HG02885 (cell line): ENCODE measurements at regions not wholly inside any gene's neighbourhood (a gene's known extent, or its start where the extent isn't known, plus 50 kb on each side); places are given as distances from the start of the nearest gene placed in this dataset.

Source experiments
- ATAC-seq: cut with Tn5 transposase; IDR thresholded peaks from one replicate; pipeline ENCODE4 v1.9.1; 2021; ENCODE audit warnings: mild to moderate bottlenecking; ENCODE audit not compliant: unreplicated experiment, poor library complexity

GRCh38 chr16:50938932-50939331 lies 197.0 kb downstream of the CYLD start:
- ATAC-seq = no peak

GRCh38 chr16:50933262-50933661 lies 191.4 kb downstream of the CYLD start:
- no peak for ATAC-seq

GRCh38 chr16:50932348-50932935 lies 190.6 kb downstream of the CYLD start:
- ATAC-seq = no peak

GRCh38 chr16:50928065-50928464 lies 186.2 kb downstream of the CYLD start:
- ATAC-seq = no peak

GRCh38 chr16:50925758-50926357 lies 184.0 kb downstream of the CYLD start:
- ATAC-seq = no peak

- ATAC-seq = no peak
Observed at GRCh38 chr16:50924759-50925545, 183.1 kb downstream of the CYLD start.

- ATAC-seq = no peak
Observed at GRCh38 chr16:50917950-50918703, 176.2 kb downstream of the CYLD start.

GRCh38 chr16:50916040-50916439 lies 174.2 kb downstream of the CYLD start:
- no peak for ATAC-seq

- ATAC-seq = no peak
Observed at GRCh38 chr16:50915120-50915519, 173.2 kb downstream of the CYLD start.

- ATAC-seq = no peak
Observed at GRCh38 chr16:50910736-50911100, 168.8 kb downstream of the CYLD start.

GRCh38 chr16:50909831-50910735 lies 168.2 kb downstream of the CYLD start:
- no peak for ATAC-seq

GRCh38 chr16:50908468-50908867 lies 166.6 kb downstream of the CYLD start:
- no peak for ATAC-seq

GRCh38 chr16:50906454-50906853 lies 164.6 kb downstream of the CYLD start:
- ATAC-seq = no peak

GRCh38 chr16:50902457-50902856 lies 160.6 kb downstream of the CYLD start:
- ATAC-seq = no peak

- no peak for ATAC-seq
Observed at GRCh38 chr16:50901062-50901461, 159.2 kb downstream of the CYLD start.

- no peak for ATAC-seq
Observed at GRCh38 chr16:50900391-50900942, 158.6 kb downstream of the CYLD start.

GRCh38 chr16:50899951-50900350 lies 158.1 kb downstream of the CYLD start:
- ATAC-seq = no peak

- no peak for ATAC-seq
Observed at GRCh38 chr16:50889746-50890145, 147.9 kb downstream of the CYLD start.

- ATAC-seq = no peak
Observed at GRCh38 chr16:50889276-50889675, 147.4 kb downstream of the CYLD start.
